ENCODE measurements at regions not wholly inside any gene's neighbourhood (a gene's known extent, or its start where the extent isn't known, plus 50 kb on each side); places are given as distances from the start of the nearest gene placed in this dataset.

GRCh38 chr5:68720884-68721610 lies 372.8 kb upstream of the SLC30A5 start:
- WGBS (ENCODE audit: low lambda C conversion rate) = 60% methylated on average over 6 of the region's 6 CpGs
- CTCF ChIA-PET = no interaction called here

GRCh38 chr5:68722357-68722756 lies 371.5 kb upstream of the SLC30A5 start:
- Histone ChIP-seq H4K20me1 (ENCODE audit: insufficient read depth) (no peaks in the 10 kb centered on the region), H3K4me3 (ENCODE audit: low read depth in 2 of 2, low read length in 1 of 2) (no peak overlapping the region), H3F3A (replicated peaks; ENCODE audit: insufficient read depth) (no peaks in the 10 kb centered on the region), H3K4me1 (ENCODE audit: control insufficient read depth in 1 of 2, insufficient read depth in 2 of 2, low read depth in 1 of 2, low read length in 1 of 2) (no peaks in the 10 kb centered on the region), H3K27ac (ENCODE audit: low read depth in 2 of 2, low read length in 1 of 2) (no peak overlapping the region), H3K9ac (no peak overlapping the region), H3K9me3 (no peaks in the 10 kb centered on the region), H3K9me2 (no peaks in the 10 kb centered on the region), H3K27me3 (ENCODE audit: insufficient read depth) (no peaks in the 10 kb centered on the region), H3K4me2 (no peak overlapping the region), H3K36me3 (replicated peaks in 1 of 2; ENCODE audit: control insufficient read depth in 1 of 2, insufficient read depth in 2 of 2, low read length in 1 of 2) (no peaks in the 10 kb centered on the region), H2AFZ (ENCODE audit: low read depth) (no peak overlapping the region), H3K79me2 (ENCODE audit: insufficient read depth) (no peaks in the 10 kb centered on the region)
- DNase-seq = no peak
- ChIA-PET POLR2A (no interaction called here), CTCF (no interaction called here)
- WGBS (ENCODE audit: low lambda C conversion rate) = 86% methylated on average over 7 of the region's 7 CpGs
- TF ChIP-seq FOXJ3 (CRISPR knock-in tag; IDR thresholded peaks at IDR 0.05) = no peak
- TF ChIP-seq RFX5 (IDR thresholded peaks at IDR 0.05; ENCODE audit: low read length) = no peak
- TF ChIP-seq IRF3 (IDR thresholded peaks at IDR 0.05; ENCODE audit: low read depth, low read length) = no peak
- TF ChIP-seq RXRA (IDR thresholded peaks at IDR 0.05; ENCODE audit: borderline replicate concordance, low read depth) = no peak
- TF ChIP-seq RCOR1 (IDR thresholded peaks at IDR 0.05; ENCODE audit: low read length) = no peak
- TF ChIP-seq CHD2 (IDR thresholded peaks at IDR 0.05; ENCODE audit: low read length, partially characterized antibody) = no peak
- TF ChIP-seq CTCF (IDR thresholded peaks at IDR 0.05) = no peak
- no peak for TF ChIP-seq MAX (IDR thresholded peaks at IDR 0.05; ENCODE audit: low read depth)
- no peak for TF ChIP-seq USF1 (IDR thresholded peaks at IDR 0.05; ENCODE audit: borderline replicate concordance, low read depth)
- no peak for TF ChIP-seq TAF1 (IDR thresholded peaks at IDR 0.05; ENCODE audit: borderline replicate concordance, low read depth, low read length)
- no peak for TF ChIP-seq GATA2 (CRISPR knock-in tag; IDR thresholded peaks at IDR 0.05)

More at GRCh38 chr5:68720884-68721610, 372.8 kb upstream of the SLC30A5 start:
- DNase-seq = no peak
- TF ChIP-seq CTCF (IDR thresholded peaks at IDR 0.05) (no peak), MAX (IDR thresholded peaks at IDR 0.05; ENCODE audit: low read depth) (no peak), SMC3 (IDR thresholded peaks at IDR 0.05; ENCODE audit: low read depth, low read length) (no peak), YY1 (IDR thresholded peaks at IDR 0.05; ENCODE audit: low read depth) (no peak), GABPA (IDR thresholded peaks at IDR 0.05; ENCODE audit: low read depth) (no peak), EZH2phosphoT487 (IDR thresholded peaks at IDR 0.05; ENCODE audit: borderline replicate concordance, low read depth) (no peak), EP300 (IDR thresholded peaks at IDR 0.05; ENCODE audit: borderline replicate concordance in 1 of 2, low read depth in 1 of 2, low read length in 1 of 2) (no peak), GATA2 (CRISPR knock-in tag; IDR thresholded peaks at IDR 0.05) (no peak), RFX5 (IDR thresholded peaks at IDR 0.05; ENCODE audit: low read length) (no peak)
- Histone ChIP-seq H3K4me3 (ENCODE audit: low read depth in 2 of 2, low read length in 1 of 2) (no peak overlapping the region), H3F3A (replicated peaks; ENCODE audit: insufficient read depth) (no peaks in the 10 kb centered on the region), H3K27me3 (ENCODE audit: insufficient read depth) (no peaks in the 10 kb centered on the region), H2AFZ (ENCODE audit: low read depth) (no peak overlapping the region), H4K20me1 (ENCODE audit: insufficient read depth) (no peaks in the 10 kb centered on the region), H3K27ac (ENCODE audit: low read depth in 2 of 2, low read length in 1 of 2) (no peak overlapping the region), H3K9me2 (no peaks in the 10 kb centered on the region), H3K9ac (no peak overlapping the region), H3K36me3 (replicated peaks in 1 of 2; ENCODE audit: control insufficient read depth in 1 of 2, insufficient read depth in 2 of 2, low read length in 1 of 2) (no peaks in the 10 kb centered on the region), H3K79me2 (ENCODE audit: insufficient read depth) (no peaks in the 10 kb centered on the region), H3K4me2 (no peak overlapping the region), H3K9me3 (no peaks in the 10 kb centered on the region), H3K4me1 (ENCODE audit: control insufficient read depth in 1 of 2, insufficient read depth in 2 of 2, low read depth in 1 of 2, low read length in 1 of 2) (no peaks in the 10 kb centered on the region)
- POLR2A ChIA-PET = no interaction called here
